PFSK-1 (cell line): ENCODE measurements at regions not wholly inside any gene's neighbourhood (a gene's known extent, or its start where the extent isn't known, plus 50 kb on each side); places are given as distances from the start of the nearest gene placed in this dataset.

Experiments
- FOXP2 ChIP-seq: optimal IDR thresholded peaks from 2 replicates; pipeline ENCODE3; 2011; ENCODE audit warnings: borderline replicate concordance, control low read depth, inconsistent platforms; ENCODE audit not compliant: insufficient read depth; ENCODE audit errors: extremely low read length, extremely low read depth
- POLR2AphosphoS5 ChIP-seq: IDR thresholded peaks from 2 replicates; pipeline ENCODE4 v1.6.1; 2012; ENCODE audit warnings: low read depth, mild to moderate bottlenecking, control low read depth, low read length, moderate library complexity
- REST ChIP-seq, 2 experiments: IDR thresholded peaks; 2 replicates each; pipeline versions ENCODE4 v1.6.1 to v1.8.0; 2011 to 2012; ENCODE audit warnings: low read depth in 2 of 2, low read length in 2 of 2, control low read depth in 1 of 2, inconsistent platforms in 1 of 2, mild to moderate bottlenecking in 1 of 2, moderate library complexity in 1 of 2; ENCODE audit not compliant: insufficient read depth in 1 of 2
- SIN3A ChIP-seq: IDR thresholded peaks from 2 replicates; pipeline ENCODE4 v1.6.1; 2012; ENCODE audit warnings: mild to moderate bottlenecking, low read length, moderate library complexity, borderline replicate concordance; ENCODE audit not compliant: insufficient read depth
- TAF1 ChIP-seq: IDR thresholded peaks from 2 replicates; pipeline ENCODE4 v1.6.1; 2012; ENCODE audit warnings: low read length, control low read depth, borderline replicate concordance; ENCODE audit not compliant: insufficient read depth

GRCh38 chr20:22063753-22064152 is 358.3 kb downstream of the PAX1 start:
- no peak for TF ChIP-seq FOXP2
- TF ChIP-seq POLR2AphosphoS5, result no peak
- no peak for TF ChIP-seq SIN3A
- TF ChIP-seq TAF1, result no peak
- no peak for TF ChIP-seq REST (IDR thresholded peaks at IDR 0.05; ENCODE audit: insufficient read depth in 1 of 2, low read depth in 2 of 2, low read length in 2 of 2)

DNA sequence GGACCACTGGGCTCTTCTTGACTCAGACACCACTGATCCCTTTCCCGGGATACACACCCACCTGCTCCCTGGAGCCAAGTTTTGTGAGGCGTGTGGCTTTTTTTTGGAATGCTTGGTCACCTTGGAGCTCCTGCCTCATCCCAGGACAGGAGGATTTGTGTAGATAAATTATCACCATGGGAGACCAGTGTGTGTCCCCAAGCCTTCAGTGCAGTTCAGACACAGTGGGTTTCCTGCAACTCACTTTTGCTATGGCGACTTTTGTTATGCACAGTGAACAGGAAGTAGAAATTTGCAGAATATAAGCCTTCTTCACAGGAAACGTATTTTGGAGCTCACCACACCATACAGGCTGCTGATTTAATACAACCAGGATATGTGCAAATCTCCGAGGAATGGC is 357.4 kb downstream of the PAX1 start:
- no peak for TF ChIP-seq FOXP2
- TF ChIP-seq TAF1, result no peak
- TF ChIP-seq REST (IDR thresholded peaks at IDR 0.05; ENCODE audit: insufficient read depth in 1 of 2, low read depth in 2 of 2, low read length in 2 of 2), result no peak
- no peak for TF ChIP-seq POLR2AphosphoS5
- TF ChIP-seq SIN3A, result no peak

GRCh38 chr20:22060610-22061009 is 355.1 kb downstream of the PAX1 start:
- TF ChIP-seq POLR2AphosphoS5 (no peak), REST (IDR thresholded peaks at IDR 0.05; ENCODE audit: insufficient read depth in 1 of 2, low read depth in 2 of 2, low read length in 2 of 2) (no peak), FOXP2 (no peak), TAF1 (no peak), SIN3A (no peak)

DNA sequence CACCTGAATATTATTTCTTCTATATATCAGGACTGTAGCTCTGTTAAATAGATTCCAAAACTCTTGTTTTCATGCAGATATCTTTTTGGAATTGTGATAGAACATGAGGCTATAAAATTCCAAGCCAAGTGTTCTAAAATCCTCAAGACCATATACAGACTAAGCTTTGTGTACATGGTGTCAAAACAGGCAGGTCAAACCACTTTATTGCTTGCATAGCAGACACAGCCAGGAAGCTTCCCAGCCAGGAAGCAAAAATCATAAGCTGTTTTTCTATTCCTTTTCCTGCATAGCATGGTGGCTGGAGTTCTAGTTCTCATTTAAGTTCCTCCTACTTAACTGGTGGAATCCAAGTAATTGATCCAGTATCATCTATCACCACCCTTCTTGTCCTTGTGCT is 353.3 kb downstream of the PAX1 start:
- TF ChIP-seq SIN3A, result no peak
- no peak for TF ChIP-seq FOXP2
- TF ChIP-seq TAF1, result no peak
- TF ChIP-seq POLR2AphosphoS5, result no peak
- TF ChIP-seq REST (IDR thresholded peaks at IDR 0.05; ENCODE audit: insufficient read depth in 1 of 2, low read depth in 2 of 2, low read length in 2 of 2), result no peak

- TF ChIP-seq TAF1, result no peak
- TF ChIP-seq REST (IDR thresholded peaks at IDR 0.05; ENCODE audit: insufficient read depth in 1 of 2, low read depth in 2 of 2, low read length in 2 of 2), result no peak
- no peak for TF ChIP-seq SIN3A
- no peak for TF ChIP-seq POLR2AphosphoS5
- TF ChIP-seq FOXP2, result no peak
Measured at GRCh38 chr20:22055981-22056380, 350.5 kb downstream of the PAX1 start.
